ENCODE measurements at regions not wholly inside any gene's neighbourhood (a gene's known extent, or its start where the extent isn't known, plus 50 kb on each side); places are given as distances from the start of the nearest gene placed in this dataset.

DNA sequence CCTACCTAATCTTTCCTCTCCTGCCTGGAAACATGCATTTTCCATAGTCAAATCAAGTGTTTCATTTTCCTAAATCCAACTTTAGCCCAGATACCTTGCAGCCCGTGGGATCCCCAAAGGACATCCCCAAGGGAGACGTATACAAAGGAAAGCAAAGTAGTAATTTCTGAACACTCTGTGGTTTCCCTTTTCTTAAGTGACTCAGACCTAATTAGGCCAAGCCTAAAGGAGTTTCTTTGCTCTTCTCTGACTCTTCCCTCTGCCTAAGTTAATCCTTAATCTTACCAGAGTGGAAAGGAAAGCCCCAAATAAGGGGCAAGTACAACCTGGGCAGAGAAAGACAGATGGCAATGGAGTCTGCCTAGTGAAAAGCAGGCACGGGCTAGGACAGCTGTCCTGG is 250.3 kb downstream of the SPTSSA start:
- Histone ChIP-seq H3K4me2 (ENCODE audit: low read length) (no peak overlapping the region), H3K4me3 (replicated peaks in 1 of 2; ENCODE audit: low read depth in 1 of 2, low read length in 2 of 2) (no peak overlapping the region), H3K79me2 (ENCODE audit: insufficient read depth, low read length) (no peaks in the 10 kb centered on the region), H3K9me3 (ENCODE audit: control insufficient read depth in 1 of 2, insufficient read depth in 1 of 2, low read depth in 1 of 2, low read length in 2 of 2) (no peaks in the 10 kb centered on the region), H3K27ac (ENCODE audit: low read depth, low read length) (no peak overlapping the region), H3K36me3 (ENCODE audit: control insufficient read depth in 1 of 2, insufficient read depth in 2 of 2, low read length in 2 of 2) (no peaks in the 10 kb centered on the region), H3K9me2 (ENCODE audit: insufficient read depth) (no peaks in the 10 kb centered on the region), H2AFZ (ENCODE audit: low read depth, low read length, poor library complexity, severe bottlenecking) (no peak overlapping the region), H4K20me1 (ENCODE audit: insufficient read depth) (no peaks in the 10 kb centered on the region), H3K27me3 (ENCODE audit: insufficient read depth, low read length) (peaks cover 23% of the 10 kb centered on the region; the same call in 1 of the 2 replicates), H3K4me1 (ENCODE audit: control insufficient read depth in 1 of 2, insufficient read depth in 2 of 2, low read length in 2 of 2) (no peaks in the 10 kb centered on the region), H3K9ac (ENCODE audit: low read length) (no peak overlapping the region)
- no peak for DNase-seq (ENCODE audit: low read depth, low spot score)
- POLR2A ChIA-PET = no interaction called here
- CTCF ChIA-PET = no interaction called here
- RAD21 ChIA-PET (ENCODE audit: low non-redundant PET in 1 of 2, low total read pairs in 2 of 2, uncharacterized antibody in 2 of 2, unreplicated experiment in 2 of 2) = no interaction called here
- intact Hi-C loops (cut with micrococcal nuclease) = no loop called here
- TF ChIP-seq SP1 (IDR thresholded peaks at IDR 0.05; ENCODE audit: low read depth) (no peak), EZH2phosphoT487 (IDR thresholded peaks at IDR 0.05; ENCODE audit: borderline replicate concordance) (no peak), EGR1 (IDR thresholded peaks at IDR 0.05; ENCODE audit: low read depth) (no peak), SRF (IDR thresholded peaks at IDR 0.05; ENCODE audit: low read depth) (no peak), CTCF (IDR thresholded peaks at IDR 0.05 in 2 of 3, conservative IDR thresholded peaks at IDR 0.05 in 1 of 3; ENCODE audit: borderline replicate concordance in 1 of 3, insufficient read depth in 1 of 3, low read depth in 2 of 3, low read length in 2 of 3) (no peak), POLR2A (IDR thresholded peaks at IDR 0.05; ENCODE audit: borderline replicate concordance, extremely low read depth, insufficient read depth, insufficient read length) (no peak), YY1 (IDR thresholded peaks at IDR 0.05; ENCODE audit: extremely low read depth, insufficient replicate concordance, low read depth, low read length) (no peak), ZNF274 (IDR thresholded peaks at IDR 0.05; ENCODE audit: low read depth, low read length) (no peak)
- no peak for ATAC-seq
- no TSS peak for BruUV-seq (replicated peaks)

GRCh38 chr14:34208532-34208931 is 253.5 kb downstream of the SPTSSA start:
- no peaks in the 10 kb centered on the region for H3K79me2 ChIP-seq (ENCODE audit: insufficient read depth, low read length)
- ATAC-seq = no peak
- H2AFZ ChIP-seq (ENCODE audit: low read depth, low read length, poor library complexity, severe bottlenecking) = no peak overlapping the region
- no peak for DNase-seq (ENCODE audit: low read depth, low spot score)
- no peak overlapping the region for H3K4me3 ChIP-seq (replicated peaks in 1 of 2; ENCODE audit: low read depth in 1 of 2, low read length in 2 of 2)
- no peaks in the 10 kb centered on the region for H3K9me3 ChIP-seq (ENCODE audit: control insufficient read depth in 1 of 2, insufficient read depth in 1 of 2, low read depth in 1 of 2, low read length in 2 of 2)
- no peaks in the 10 kb centered on the region for H3K4me1 ChIP-seq (ENCODE audit: control insufficient read depth in 1 of 2, insufficient read depth in 2 of 2, low read length in 2 of 2)
- H3K27ac ChIP-seq (ENCODE audit: low read depth, low read length) = no peak overlapping the region
- H3K9ac ChIP-seq (ENCODE audit: low read length) = no peak overlapping the region
- H3K4me2 ChIP-seq (ENCODE audit: low read length) = no peak overlapping the region
- ChIA-PET RAD21 (ENCODE audit: low non-redundant PET in 1 of 2, low total read pairs in 2 of 2, uncharacterized antibody in 2 of 2, unreplicated experiment in 2 of 2) (no interaction called here), CTCF (no interaction called here), POLR2A (no interaction called here)
- no peaks in the 10 kb centered on the region for H4K20me1 ChIP-seq (ENCODE audit: insufficient read depth)
- no peaks in the 10 kb centered on the region for H3K9me2 ChIP-seq (ENCODE audit: insufficient read depth)
- TF ChIP-seq FOSL1 (IDR thresholded peaks at IDR 0.05; ENCODE audit: low read depth) = no peak
- no peak for TF ChIP-seq ELF1 (IDR thresholded peaks at IDR 0.05; ENCODE audit: borderline replicate concordance, low read depth)
- no peak for TF ChIP-seq CTCF (IDR thresholded peaks at IDR 0.05 in 2 of 3, conservative IDR thresholded peaks at IDR 0.05 in 1 of 3; ENCODE audit: borderline replicate concordance in 1 of 3, insufficient read depth in 1 of 3, low read depth in 2 of 3, low read length in 2 of 3)
- no peak for TF ChIP-seq RAD21 (IDR thresholded peaks at IDR 0.05; ENCODE audit: low read depth)
- TF ChIP-seq POLR2A (IDR thresholded peaks at IDR 0.05; ENCODE audit: borderline replicate concordance, extremely low read depth, insufficient read depth, insufficient read length) = no peak
- intact Hi-C loops (cut with micrococcal nuclease) = no loop called here
- no TSS peak for BruUV-seq (replicated peaks)
- H3K27me3 ChIP-seq (ENCODE audit: insufficient read depth, low read length) = peaks cover 13% of the 10 kb centered on the region; the same call in 1 of the 2 replicates
- H3K36me3 ChIP-seq (ENCODE audit: control insufficient read depth in 1 of 2, insufficient read depth in 2 of 2, low read length in 2 of 2) = no peaks in the 10 kb centered on the region

Measured in HCT116 (cell line).